Esophagus muscularis mucosa (tissue), 3 donors: ENCODE measurements at regions not wholly inside any gene's neighbourhood (a gene's known extent, or its start where the extent isn't known, plus 50 kb on each side); places are given as distances from the start of the nearest gene placed in this dataset.
"Not testable (repeated sequence)": the region's sequence is repeated elsewhere in the genome, so short reads cannot be mapped to it uniquely, and the experiment has no call there.

Experiments used
- POLR2AphosphoS5 ChIP-seq, 2 donors: sonication (generic); formaldehyde crosslinking; IDR thresholded peaks; one replicate each; pipeline ENCODE4 v1.6.1; 2017; ENCODE audit warnings: antibody characterized with exemption in 2 of 2
- TF ChIP-seq, protein P1 (sequence below), 3 experiments: fragments of 200-600 bp in 2 of 3; fragments of 450-650 bp in 1 of 3; sonication (generic) in 2 of 3; IDR thresholded peaks; one replicate each; pipeline ENCODE4 v1.5.1; 2017 to 2019; ENCODE audit warnings: antibody characterized with exemption in 3 of 3, mild to moderate bottlenecking in 2 of 3, moderate library complexity in 1 of 3

DNA sequence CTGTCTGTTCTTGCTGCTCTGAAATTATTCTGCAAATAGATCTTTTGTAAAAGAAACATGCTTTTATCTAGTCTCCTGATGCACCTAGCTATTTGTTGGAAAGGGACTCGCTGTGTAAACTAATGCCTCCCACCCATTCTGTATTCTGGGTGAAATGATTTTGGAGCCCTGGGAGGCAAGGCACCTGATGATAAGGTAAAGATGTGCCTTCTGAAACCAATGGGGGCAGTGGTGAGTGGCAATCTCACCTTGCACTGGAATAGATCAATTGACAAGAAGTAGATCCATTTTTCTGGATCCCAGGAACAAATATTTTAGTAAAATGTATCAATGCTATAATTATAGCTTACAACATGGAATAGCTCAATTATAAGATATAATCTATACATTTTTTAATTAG, 170.5 kb upstream of the SPATA31A3 start:
- TF ChIP-seq, protein P1, sequence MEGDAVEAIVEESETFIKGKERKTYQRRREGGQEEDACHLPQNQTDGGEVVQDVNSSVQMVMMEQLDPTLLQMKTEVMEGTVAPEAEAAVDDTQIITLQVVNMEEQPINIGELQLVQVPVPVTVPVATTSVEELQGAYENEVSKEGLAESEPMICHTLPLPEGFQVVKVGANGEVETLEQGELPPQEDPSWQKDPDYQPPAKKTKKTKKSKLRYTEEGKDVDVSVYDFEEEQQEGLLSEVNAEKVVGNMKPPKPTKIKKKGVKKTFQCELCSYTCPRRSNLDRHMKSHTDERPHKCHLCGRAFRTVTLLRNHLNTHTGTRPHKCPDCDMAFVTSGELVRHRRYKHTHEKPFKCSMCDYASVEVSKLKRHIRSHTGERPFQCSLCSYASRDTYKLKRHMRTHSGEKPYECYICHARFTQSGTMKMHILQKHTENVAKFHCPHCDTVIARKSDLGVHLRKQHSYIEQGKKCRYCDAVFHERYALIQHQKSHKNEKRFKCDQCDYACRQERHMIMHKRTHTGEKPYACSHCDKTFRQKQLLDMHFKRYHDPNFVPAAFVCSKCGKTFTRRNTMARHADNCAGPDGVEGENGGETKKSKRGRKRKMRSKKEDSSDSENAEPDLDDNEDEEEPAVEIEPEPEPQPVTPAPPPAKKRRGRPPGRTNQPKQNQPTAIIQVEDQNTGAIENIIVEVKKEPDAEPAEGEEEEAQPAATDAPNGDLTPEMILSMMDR (IDR thresholded peaks at IDR 0.05): not testable (repeated sequence)
- TF ChIP-seq POLR2AphosphoS5 (IDR thresholded peaks at IDR 0.05): not testable (repeated sequence)
